ENCODE measurements at regions not wholly inside any gene's neighbourhood (a gene's known extent, or its start where the extent isn't known, plus 50 kb on each side); places are given as distances from the start of the nearest gene placed in this dataset.

- no peak for DNase-seq (ENCODE audit: low spot score in 2 of 2)
- H3K4me1 ChIP-seq: no peaks in the 10 kb centered on the region
- H3K9me3 ChIP-seq: no peaks in the 10 kb centered on the region
- no peaks in the 10 kb centered on the region for H3K36me3 ChIP-seq
- H3K4me3 ChIP-seq: no peak overlapping the region
- no peak for TF ChIP-seq EP300 (IDR thresholded peaks at IDR 0.05)
- no peak for TF ChIP-seq POLR2A (IDR thresholded peaks at IDR 0.05)
- TF ChIP-seq CTCF (IDR thresholded peaks at IDR 0.05): no peak
- 9 to 21% methylated on average over 1 of the region's 1 CpG for WGBS, 2 donors
- no peak overlapping the region for H3K27ac ChIP-seq
- H3K27me3 ChIP-seq: no peaks in the 10 kb centered on the region
Measured at GRCh38 chr11:41519696-41520095, 60.2 kb upstream of the LRRC4C start.

- no peaks in the 10 kb centered on the region for H3K9me3 ChIP-seq
- no peaks in the 10 kb centered on the region for H3K36me3 ChIP-seq
- no peaks in the 10 kb centered on the region for H3K27me3 ChIP-seq
- H3K4me3 ChIP-seq: no peak overlapping the region
- TF ChIP-seq POLR2A (IDR thresholded peaks at IDR 0.05) (no peak), CTCF (IDR thresholded peaks at IDR 0.05) (no peak), EP300 (IDR thresholded peaks at IDR 0.05) (no peak)
- no peaks in the 10 kb centered on the region for H3K4me1 ChIP-seq
- H3K27ac ChIP-seq: no peak overlapping the region
- no peak for DNase-seq (ENCODE audit: low spot score in 2 of 2)
Measured at GRCh38 chr11:41522391-41522790, 62.9 kb upstream of the LRRC4C start.

GRCh38 chr11:41522899-41523672 lies 63.6 kb upstream of the LRRC4C start:
- H3K4me1 ChIP-seq: no peaks in the 10 kb centered on the region
- no peak overlapping the region for H3K4me3 ChIP-seq
- no peaks in the 10 kb centered on the region for H3K27me3 ChIP-seq
- H3K27ac ChIP-seq: no peak overlapping the region
- DNase-seq (ENCODE audit: low spot score in 2 of 2): no peak
- H3K9me3 ChIP-seq: no peaks in the 10 kb centered on the region
- TF ChIP-seq CTCF (IDR thresholded peaks at IDR 0.05) (no peak), POLR2A (IDR thresholded peaks at IDR 0.05) (no peak), EP300 (IDR thresholded peaks at IDR 0.05) (no peak)
- WGBS, 2 donors: 30 to 36% methylated on average over 2 of the region's 2 CpGs
- H3K36me3 ChIP-seq: no peaks in the 10 kb centered on the region

- Histone ChIP-seq H3K9me3 (no peaks in the 10 kb centered on the region), H3K4me3 (no peak overlapping the region), H3K27ac (no peak overlapping the region), H3K4me1 (no peaks in the 10 kb centered on the region), H3K27me3 (no peaks in the 10 kb centered on the region), H3K36me3 (no peaks in the 10 kb centered on the region)
- DNase-seq (ENCODE audit: low spot score in 2 of 2): no peak
- TF ChIP-seq CTCF (IDR thresholded peaks at IDR 0.05): no peak
- WGBS, 2 donors: 89 to 93% methylated on average over 3 of the region's 3 CpGs
Measured at GRCh38 chr11:41527530-41527929, 68.1 kb upstream of the LRRC4C start.

GRCh38 chr11:41532413-41532812 lies 73.0 kb upstream of the LRRC4C start:
- Histone ChIP-seq H3K27ac (no peak overlapping the region), H3K4me1 (no peaks in the 10 kb centered on the region), H3K27me3 (no peaks in the 10 kb centered on the region), H3K4me3 (no peak overlapping the region), H3K36me3 (no peaks in the 10 kb centered on the region), H3K9me3 (no peaks in the 10 kb centered on the region)
- no peak for DNase-seq (ENCODE audit: low spot score in 2 of 2)
- WGBS, 2 donors: 86 to 90% methylated on average over 7 of the region's 7 CpGs
- TF ChIP-seq EP300 (IDR thresholded peaks at IDR 0.05): no peak
- no peak for TF ChIP-seq POLR2A (IDR thresholded peaks at IDR 0.05)
- TF ChIP-seq CTCF (IDR thresholded peaks at IDR 0.05): no peak
